ENCODE measurements at regions not wholly inside any gene's neighbourhood (a gene's known extent, or its start where the extent isn't known, plus 50 kb on each side); places are given as distances from the start of the nearest gene placed in this dataset.

DNA sequence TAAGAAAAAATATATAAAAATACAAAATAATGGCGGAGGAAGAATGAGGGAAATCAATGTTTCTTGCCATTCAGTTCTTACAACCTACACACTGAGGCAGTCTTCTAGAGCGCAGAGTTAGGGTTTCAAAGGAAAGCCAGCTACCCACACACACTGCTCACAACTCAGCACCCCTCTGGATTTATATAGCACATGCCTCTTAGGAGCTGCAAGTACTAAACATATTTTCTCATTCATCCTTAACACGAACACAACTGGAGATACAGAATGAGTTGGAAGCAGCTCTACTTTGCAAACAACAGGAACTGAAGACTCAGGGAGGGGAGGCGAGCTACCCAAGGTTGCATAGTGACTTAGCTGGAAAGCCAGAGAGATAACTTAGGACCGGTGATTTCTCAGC is 293.8 kb downstream of the CTTN start:
- TF ChIP-seq CTCF (conservative IDR thresholded peaks at IDR 0.05 in 1 of 2, IDR thresholded peaks at IDR 0.05 in 1 of 2; ENCODE audit: low read depth in 1 of 2, low read length in 2 of 2), result no peak
- TF ChIP-seq EZH2 (IDR thresholded peaks at IDR 0.05; ENCODE audit: low read length, missing control alignments), result no peak
